CD4-positive, alpha-beta T cell treated with Interleukin-10 for 1 hour (primary cell): ENCODE measurements at regions not wholly inside any gene's neighbourhood (a gene's known extent, or its start where the extent isn't known, plus 50 kb on each side); places are given as distances from the start of the nearest gene placed in this dataset.

ENCODE experiments used
- DNase-seq: peaks from one replicate; pipeline ENCODE4 v3.0.0-alpha.2; 2020

DNA sequence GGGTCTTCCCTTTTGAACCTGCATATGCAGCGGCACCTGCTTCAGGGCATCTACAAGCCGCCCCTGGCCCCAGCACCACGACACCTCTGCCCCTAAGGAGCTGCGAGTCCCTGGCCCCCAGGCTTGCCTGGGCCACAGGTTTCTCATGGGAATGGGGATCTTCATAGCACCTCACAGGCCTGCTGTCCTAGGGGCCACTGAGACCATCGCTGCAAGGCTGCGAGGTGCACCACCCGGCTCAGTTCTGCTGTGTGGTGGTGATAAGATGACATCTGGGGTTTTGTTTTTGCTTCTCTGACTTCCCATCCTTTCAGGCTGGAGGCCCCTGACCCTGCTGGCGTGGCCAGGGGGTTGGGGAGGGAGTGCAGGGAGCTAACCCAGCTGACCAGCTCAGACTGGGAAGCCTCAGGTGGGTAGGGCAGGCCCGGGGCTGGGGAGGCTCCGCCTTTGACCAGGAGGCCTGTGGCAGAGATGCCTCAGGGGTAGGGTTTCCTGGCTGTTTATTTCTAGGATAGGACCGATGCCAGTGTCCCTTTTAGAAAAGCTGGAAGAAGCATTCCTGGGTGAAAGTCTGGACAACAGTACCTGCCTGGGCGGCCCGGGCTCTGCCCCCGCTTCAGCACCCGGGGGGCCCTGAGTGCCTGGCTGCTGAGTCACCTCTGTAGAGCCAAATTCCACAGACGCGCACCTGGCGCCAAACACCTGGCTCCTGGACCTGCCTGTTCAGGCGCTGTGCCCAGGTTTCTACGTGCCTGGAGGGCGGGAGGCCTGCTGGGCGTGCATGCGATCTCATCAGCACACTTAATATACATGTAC is 264.7 kb downstream of the DLL1 start:
- no peak for DNase-seq

GRCh38 chr6:170025341-170025911 is 265.5 kb downstream of the DLL1 start:
- DNase-seq: no peak

GRCh38 chr6:170024940-170025339 is 265.9 kb downstream of the DLL1 start:
- no peak for DNase-seq

DNA sequence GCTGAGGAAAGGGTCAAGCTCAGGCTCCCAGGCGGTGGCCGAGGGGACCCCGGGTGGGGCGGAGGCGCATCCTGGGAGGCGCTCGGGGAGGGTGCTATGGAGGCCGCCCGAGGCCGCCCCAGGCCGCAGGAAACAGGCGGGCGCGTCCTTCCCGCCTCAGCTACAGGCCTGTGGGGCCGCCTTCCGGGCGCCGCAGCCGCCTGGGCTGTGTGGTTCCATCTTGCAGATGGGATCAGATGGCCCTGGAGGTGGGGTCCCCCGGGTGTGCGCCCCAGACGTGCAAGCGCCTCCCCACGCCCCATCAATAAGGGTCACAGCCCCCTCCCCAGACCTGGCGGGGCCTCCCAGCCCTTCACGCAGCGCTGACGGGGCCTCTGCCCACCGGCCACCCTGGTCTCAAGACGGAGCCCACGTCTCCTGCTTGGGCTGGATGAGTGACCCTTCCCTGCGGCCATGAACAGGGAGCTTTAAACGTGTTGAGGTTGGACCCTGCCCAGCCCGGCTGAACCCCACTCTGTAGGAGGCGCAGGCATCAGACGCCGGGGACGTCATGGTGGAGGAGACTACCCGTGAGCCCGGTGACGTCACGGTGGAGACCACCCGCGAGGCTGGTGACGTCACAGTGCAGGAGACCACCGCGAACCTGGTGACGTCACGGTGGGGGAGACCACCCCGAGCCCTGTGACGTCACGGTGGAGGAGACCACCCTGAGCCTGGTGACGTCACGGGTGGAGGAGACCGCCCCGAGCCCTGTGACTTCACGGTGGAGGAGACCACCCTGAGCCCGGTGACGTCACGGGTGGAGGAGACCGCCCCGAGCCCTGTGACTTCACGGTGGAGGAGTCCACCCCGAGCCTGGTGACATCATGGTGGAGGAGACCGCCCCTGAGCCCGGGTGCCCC is 267.0 kb downstream of the DLL1 start:
- peak; percentile 5 for DNase-seq

GRCh38 chr6:170022827-170023619 is 267.9 kb downstream of the DLL1 start:
- no peak for DNase-seq

GRCh38 chr6:170022291-170022722 is 268.6 kb downstream of the DLL1 start:
- DNase-seq: no peak

GRCh38 chr6:170021579-170021978 is 269.3 kb downstream of the DLL1 start:
- no peak for DNase-seq

DNA sequence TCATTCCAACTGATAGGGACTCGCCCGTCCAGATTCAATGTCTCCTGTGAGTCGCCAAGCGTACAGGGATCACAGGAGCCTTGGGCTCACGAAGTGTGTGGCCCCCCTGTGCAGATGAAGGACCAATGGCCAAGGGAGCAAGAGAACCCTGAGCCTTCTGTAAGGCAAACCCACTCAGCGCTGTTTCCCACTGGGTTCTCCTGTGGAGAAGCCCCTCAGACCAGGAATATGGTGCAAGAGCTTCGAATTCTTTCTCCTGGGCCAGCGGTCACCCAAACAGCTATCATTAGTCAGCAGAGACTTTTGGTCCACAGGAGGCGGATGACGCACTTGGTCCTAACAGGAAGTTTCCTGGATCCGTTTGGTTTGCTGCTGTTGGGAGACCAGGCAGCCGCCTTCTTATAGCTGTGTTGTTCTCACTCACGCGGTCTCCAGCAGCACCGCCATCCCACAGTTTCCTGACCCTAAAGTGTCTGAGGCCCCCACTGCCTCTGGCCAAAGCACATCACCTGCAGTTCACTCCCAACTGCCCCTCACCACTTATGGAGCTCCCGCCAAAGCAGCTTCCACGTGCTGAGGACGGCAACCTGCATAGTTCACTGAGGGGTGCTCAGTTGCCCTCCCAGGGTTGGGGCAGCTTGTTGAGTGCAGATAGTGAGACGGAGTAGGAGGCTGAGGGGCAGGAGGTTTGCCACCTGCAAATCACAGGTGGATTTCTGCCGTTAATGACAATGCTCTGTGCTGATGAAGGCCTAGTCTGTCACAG is 268.6 kb downstream of the ERMARD start:
- DNase-seq: no peak

- DNase-seq: no peak
These were observed 267.8 kb downstream of the ERMARD start for GRCh38 chr6:170018936-170019817.

DNA sequence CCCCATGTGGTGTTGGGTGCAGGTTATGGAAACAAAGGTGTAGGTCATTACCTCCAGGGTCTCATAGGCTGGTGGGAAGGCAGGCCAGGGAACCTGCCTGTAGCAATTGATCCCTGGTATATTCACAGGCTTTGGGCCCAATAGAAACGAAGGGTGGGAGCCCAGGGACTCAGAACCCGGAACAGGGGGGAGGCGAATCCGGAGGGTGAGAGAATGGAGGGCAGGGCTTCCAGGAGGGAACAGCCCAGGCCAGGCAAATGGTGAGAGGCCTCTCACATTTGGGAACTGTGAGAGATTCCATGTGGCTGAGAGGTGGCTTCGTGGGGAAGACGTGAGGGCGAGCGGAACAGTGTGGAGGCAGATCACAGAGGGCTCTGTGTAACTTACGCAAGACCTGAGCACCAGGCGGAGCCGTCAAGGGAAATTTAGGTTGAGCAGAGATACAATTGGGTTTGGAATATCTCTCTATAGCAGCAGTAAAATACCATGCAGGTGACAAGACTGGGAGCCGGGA is 267.1 kb downstream of the ERMARD start:
- no peak for DNase-seq

DNA sequence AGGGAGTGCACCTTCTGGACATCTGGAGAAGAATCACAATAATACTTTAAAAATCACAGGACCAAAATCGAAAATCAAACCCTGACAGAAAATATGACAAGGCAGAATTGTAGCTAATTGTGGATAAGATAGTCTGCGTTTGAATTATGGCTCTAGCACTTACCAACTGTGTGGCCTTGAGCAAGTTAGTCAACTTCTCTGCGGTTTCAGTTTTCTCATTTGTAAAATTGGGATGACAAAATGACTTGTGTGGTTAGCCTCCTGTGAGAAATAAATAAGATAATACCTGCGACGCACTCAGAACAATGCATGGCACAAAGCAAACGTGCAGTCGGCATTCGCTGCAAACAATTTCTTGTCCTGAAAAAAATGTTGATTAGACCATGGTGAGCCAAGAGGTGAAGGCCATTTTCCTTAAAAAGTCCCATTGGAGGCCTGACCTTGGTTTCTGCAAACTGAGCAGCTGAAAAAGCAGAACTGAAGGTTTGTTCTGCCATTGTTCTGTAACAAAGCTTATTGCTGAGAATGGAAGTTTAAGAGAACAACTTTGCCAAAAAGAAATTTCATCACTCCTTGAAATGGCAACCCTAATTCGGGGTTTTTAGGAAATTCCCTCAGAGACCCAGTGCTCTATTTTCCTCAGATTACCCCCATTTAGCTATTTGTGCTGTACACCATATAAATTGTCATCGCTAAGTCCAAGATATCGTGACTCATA is 266.3 kb downstream of the ERMARD start:
- DNase-seq: no peak

DNA sequence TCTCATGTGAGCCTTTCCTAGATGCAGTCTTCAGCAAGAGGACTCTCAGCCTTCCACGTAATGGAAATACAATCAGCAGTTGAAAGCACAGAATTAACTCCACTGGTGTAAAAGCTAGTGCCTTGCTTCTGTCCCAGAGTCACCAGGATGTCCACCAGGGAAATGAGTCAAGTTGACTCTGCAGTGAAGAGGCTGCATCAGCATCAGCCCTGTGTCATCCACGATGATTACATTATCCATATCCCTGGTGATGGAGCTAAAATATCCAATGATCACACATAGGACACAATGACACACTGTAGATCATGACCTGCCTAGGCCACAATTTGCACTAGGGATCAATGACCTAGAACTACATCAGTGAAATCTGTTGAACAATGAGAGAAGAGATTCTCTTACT is 262.4 kb downstream of the ERMARD start:
- no peak for DNase-seq

- no peak for DNase-seq
These were observed 260.6 kb downstream of the ERMARD start for GRCh38 chr6:170012037-170012330.

GRCh38 chr6:170011204-170012036 is 260.0 kb downstream of the ERMARD start:
- no peak for DNase-seq

- no peak for DNase-seq
These were observed 259.3 kb downstream of the ERMARD start for GRCh38 chr6:170010665-170011203.

DNA sequence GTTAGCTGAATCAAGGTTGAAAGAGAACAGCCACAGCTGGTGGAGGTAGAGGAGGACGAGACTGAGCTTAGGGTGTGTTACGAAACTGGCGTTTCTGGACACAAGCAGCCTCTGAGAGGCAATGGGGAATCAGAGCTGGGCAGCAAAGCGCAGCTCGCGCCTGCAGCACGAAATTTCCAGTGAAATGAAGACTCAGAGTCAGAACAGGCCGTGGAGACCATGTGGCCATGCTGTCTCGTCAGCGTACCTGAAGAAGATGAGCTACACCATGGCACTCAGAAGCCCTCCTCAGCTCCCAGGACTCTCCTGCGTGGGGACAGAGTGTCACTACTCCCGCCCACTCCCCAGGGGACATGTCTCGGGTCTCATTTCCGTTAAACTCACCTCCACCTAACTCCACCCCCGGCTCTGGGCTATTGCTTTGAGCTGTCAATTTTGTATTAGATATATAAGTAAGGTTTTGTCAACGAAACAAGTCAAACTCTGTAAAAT is 256.9 kb downstream of the ERMARD start:
- no peak for DNase-seq

GRCh38 chr6:170007468-170008293 is 256.3 kb downstream of the ERMARD start:
- no peak for DNase-seq
